ENCODE measurements at regions not wholly inside any gene's neighbourhood (a gene's known extent, or its start where the extent isn't known, plus 50 kb on each side); places are given as distances from the start of the nearest gene placed in this dataset.
"Not testable (repeated sequence)": the region's sequence is repeated elsewhere in the genome, so short reads cannot be mapped to it uniquely, and the experiment has no call there.

DNA sequence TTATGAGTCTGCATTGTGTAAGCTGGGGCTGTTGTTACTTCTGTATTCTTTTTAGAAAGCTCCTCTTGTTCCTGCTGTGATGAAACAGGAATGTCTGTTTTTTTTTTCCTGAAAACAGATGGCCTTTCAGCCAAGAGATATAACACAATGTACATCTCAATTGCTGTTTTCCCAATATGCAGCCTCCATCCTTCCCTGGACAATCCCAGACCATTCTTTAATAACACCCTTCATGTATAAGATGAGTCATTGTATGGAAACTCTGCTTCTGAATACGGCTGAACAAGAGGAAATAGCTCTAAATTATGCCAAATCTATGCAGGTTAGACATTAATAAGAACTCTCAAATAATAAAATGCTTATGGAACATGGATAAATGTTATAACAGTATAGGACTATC, 60.2 kb upstream of the LRRC4C start:
- H3K9me3 Mint-ChIP-seq = peaks cover 8% of the 10 kb centered on the region
- no peaks in the 10 kb centered on the region for H3K27me3 Mint-ChIP-seq
- no peak overlapping the region for H3K27ac Mint-ChIP-seq
- no peak for ATAC-seq
- no peak overlapping the region for H3K4me3 Mint-ChIP-seq
- H3K4me1 Mint-ChIP-seq = no peaks in the 10 kb centered on the region
- DNase-seq = no peak
- no peaks in the 10 kb centered on the region for H3K36me3 Mint-ChIP-seq (ENCODE audit: low read depth)

DNA sequence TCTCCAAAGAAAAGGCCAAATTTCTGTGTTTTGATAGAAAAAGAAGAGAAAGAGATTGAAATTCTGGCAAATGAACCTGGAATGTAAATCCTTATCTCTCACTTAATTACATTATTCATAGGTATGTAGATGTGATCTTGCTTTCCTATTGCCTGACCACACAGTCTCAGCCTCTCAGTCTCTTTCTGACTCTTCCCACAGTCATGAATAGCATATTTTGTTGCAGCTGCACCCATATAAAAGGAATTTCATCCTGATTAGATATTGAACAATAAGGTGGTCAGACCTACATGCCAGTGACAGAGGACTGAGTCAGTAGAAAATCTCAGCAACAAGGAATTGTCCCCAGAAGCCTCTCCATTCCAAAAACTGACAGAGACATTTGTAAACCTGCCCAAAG, 62.9 kb upstream of the LRRC4C start:
- no peak for ATAC-seq
- peaks cover 8% of the 10 kb centered on the region for H3K9me3 Mint-ChIP-seq
- DNase-seq = no peak
- no peak overlapping the region for H3K4me3 Mint-ChIP-seq
- H3K4me1 Mint-ChIP-seq = no peaks in the 10 kb centered on the region
- no peak overlapping the region for H3K27ac Mint-ChIP-seq
- no peaks in the 10 kb centered on the region for H3K36me3 Mint-ChIP-seq (ENCODE audit: low read depth)
- H3K27me3 Mint-ChIP-seq = no peaks in the 10 kb centered on the region

DNA sequence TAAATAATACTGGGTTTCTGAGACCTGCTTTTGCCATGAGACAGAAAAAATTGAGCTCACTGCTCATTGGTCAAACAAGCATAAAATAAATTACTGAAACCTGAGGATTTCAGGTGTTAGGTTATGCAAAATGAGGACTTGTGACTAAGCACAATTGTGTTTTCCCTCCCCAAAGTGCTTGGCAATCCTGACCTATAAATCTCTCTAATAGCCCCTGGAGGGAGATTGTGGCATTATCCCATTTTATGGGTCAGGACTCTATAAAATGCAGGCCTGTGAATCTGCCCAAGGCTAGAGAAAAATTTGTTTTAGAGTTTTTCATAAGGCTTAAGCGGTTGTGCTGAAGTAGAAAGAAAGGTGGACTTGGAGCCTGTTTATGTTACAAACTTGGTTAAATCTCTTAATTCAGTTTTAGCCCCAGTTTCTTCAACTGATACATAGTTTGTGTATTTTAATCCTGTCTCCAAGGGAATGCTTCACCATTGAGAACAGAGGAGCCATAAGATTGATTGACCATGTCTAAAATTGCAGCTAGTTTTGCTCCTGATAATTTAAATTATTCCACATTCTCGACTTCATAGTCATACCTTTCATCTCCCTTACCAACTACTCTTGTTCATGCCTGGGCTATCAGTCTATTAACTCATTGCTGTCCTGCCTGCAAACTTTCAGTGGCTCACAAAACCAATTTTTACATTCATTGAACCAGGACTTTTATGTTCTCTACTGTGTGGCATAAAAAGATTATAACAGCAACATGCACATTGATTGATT, 63.6 kb upstream of the LRRC4C start:
- Mint-ChIP-seq H3K27me3 (no peaks in the 10 kb centered on the region), H3K9me3 (peaks cover 5% of the 10 kb centered on the region), H3K4me1 (no peaks in the 10 kb centered on the region), H3K27ac (no peak overlapping the region), H3K36me3 (ENCODE audit: low read depth) (no peaks in the 10 kb centered on the region), H3K4me3 (no peak overlapping the region)
- no peak for DNase-seq
- ATAC-seq = no peak

DNA sequence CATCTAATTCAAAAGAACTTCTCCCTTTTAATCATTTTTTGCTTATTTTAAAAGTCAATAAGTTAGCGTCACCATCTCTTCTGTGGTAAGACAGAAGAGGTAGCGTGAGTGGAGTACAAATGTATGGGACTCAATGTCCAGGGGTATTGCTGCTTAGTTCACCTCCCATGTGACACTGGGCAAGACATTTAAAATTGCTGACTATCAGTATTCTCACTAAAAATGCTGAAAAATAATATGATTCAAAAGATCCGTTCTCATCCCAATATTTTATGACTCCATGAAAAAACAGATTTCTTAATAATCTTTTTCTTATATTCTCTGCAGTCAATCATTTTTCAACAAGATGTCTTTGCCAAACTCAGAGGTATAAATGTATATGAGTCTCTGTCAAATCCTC, 68.1 kb upstream of the LRRC4C start:
- H3K9me3 Mint-ChIP-seq = peaks cover 15% of the 10 kb centered on the region
- no peak for ATAC-seq
- H3K27ac Mint-ChIP-seq = no peak overlapping the region

DNA sequence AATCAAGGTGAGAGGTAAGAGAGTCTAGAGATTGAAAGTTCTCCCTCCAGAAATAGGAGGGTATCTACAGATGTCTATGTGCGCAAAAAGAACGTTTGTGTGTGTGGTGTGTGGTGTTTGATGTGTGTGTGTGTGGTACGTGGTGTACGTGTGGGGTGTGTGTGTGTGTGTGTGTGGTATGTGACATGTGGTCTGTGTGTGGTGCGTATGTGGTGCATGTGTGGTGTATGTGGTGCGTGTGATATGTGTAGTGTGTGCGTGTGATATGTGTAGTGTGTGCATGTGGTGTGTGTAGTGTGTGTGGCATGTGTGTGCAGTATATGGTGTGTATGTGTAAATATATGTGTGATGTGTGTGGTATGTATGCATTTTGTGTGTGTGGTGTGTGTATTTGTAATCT, 73.0 kb upstream of the LRRC4C start:
- no peaks in the 10 kb centered on the region for H3K4me1 Mint-ChIP-seq
- ATAC-seq = no peak

More for the DNA sequence above, 68.1 kb upstream of the LRRC4C start:
- H3K4me3 Mint-ChIP-seq = no peak overlapping the region
- H3K4me1 Mint-ChIP-seq = no peaks in the 10 kb centered on the region
- no peaks in the 10 kb centered on the region for H3K36me3 Mint-ChIP-seq (ENCODE audit: low read depth)
- no peaks in the 10 kb centered on the region for H3K27me3 Mint-ChIP-seq
- no peak for DNase-seq

GRCh38 chr11:41533761-41534160, 74.3 kb upstream of the LRRC4C start:
- H3K27ac Mint-ChIP-seq = no peak overlapping the region
- H3K4me1 Mint-ChIP-seq = no peaks in the 10 kb centered on the region
- no peak overlapping the region for H3K4me3 Mint-ChIP-seq
- ATAC-seq (no peak), DNase-seq (no peak)
- no peaks in the 10 kb centered on the region for H3K27me3 Mint-ChIP-seq
- peaks cover 18% of the 10 kb centered on the region for H3K9me3 Mint-ChIP-seq
- no peaks in the 10 kb centered on the region for H3K36me3 Mint-ChIP-seq (ENCODE audit: low read depth)

More for the DNA sequence above, 73.0 kb upstream of the LRRC4C start:
- no peak overlapping the region for H3K4me3 Mint-ChIP-seq
- DNase-seq = no peak
- no peaks in the 10 kb centered on the region for H3K36me3 Mint-ChIP-seq (ENCODE audit: low read depth)
- H3K9me3 Mint-ChIP-seq = peaks cover 20% of the 10 kb centered on the region
- no peak overlapping the region for H3K27ac Mint-ChIP-seq
- H3K27me3 Mint-ChIP-seq = no peaks in the 10 kb centered on the region

DNA sequence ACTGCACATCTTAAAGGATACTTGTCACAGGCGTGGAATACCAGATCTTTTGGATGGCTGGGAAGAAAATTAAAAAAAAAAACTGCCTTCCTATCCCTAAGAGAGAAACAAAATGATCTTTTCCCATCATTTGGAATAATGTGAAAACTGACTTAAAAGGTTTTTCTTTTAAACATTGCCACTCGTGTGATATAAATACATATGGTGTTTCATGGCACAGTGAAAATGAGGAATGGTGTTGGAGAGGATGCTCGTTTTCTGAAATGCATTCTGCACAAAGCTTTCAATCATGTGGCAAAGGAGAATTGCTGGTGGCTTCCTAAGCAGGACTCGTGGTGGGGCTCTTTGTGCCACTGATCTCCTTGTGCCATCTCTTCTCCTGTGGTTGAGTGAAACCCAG, 74.9 kb upstream of the LRRC4C start:
- H3K36me3 Mint-ChIP-seq (ENCODE audit: low read depth) = no peaks in the 10 kb centered on the region
- no peak overlapping the region for H3K27ac Mint-ChIP-seq
- H3K4me3 Mint-ChIP-seq = no peak overlapping the region
- no peak for ATAC-seq
- H3K9me3 Mint-ChIP-seq = peaks cover 25% of the 10 kb centered on the region
- no peak for DNase-seq
- H3K27me3 Mint-ChIP-seq = no peaks in the 10 kb centered on the region
- H3K4me1 Mint-ChIP-seq = no peaks in the 10 kb centered on the region

- DNase-seq = no peak
- Mint-ChIP-seq H3K4me3 (no peak overlapping the region), H3K27ac (no peak overlapping the region), H3K4me1 (no peaks in the 10 kb centered on the region), H3K36me3 (ENCODE audit: low read depth) (no peaks in the 10 kb centered on the region), H3K9me3 (peaks cover 21% of the 10 kb centered on the region), H3K27me3 (no peaks in the 10 kb centered on the region)
- no peak for ATAC-seq
Observed at GRCh38 chr11:41534861-41535260, 75.4 kb upstream of the LRRC4C start.

DNA sequence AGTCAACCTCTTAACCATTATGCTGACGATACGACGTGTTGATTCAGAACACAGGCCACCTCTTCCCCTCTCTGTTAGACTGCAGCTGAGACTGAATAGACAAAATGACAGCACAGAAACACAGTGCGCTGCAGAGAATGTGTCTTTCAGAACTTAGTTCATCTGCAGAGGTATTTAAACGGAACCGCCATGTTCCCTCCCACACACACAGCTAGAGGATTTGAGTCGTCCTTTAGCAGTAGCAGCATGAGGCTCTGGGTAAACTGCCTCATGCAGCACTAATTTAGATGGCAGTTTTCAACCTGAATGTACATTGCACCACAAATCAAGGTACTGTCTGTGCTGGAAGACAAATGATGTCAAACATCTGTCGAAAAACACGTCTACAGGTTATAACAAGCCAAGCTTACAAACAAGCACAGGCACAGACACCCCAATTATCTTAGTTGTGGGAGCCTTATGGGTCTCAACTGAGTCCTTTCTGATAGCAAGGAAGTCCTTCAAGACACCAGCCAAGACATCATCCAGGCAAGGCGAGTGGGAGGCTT, 76.6 kb upstream of the LRRC4C start:
- Mint-ChIP-seq H3K36me3 (ENCODE audit: low read depth) (no peaks in the 10 kb centered on the region), H3K27ac (no peak overlapping the region), H3K9me3 (peaks cover 15% of the 10 kb centered on the region), H3K4me1 (no peaks in the 10 kb centered on the region), H3K27me3 (no peaks in the 10 kb centered on the region), H3K4me3 (no peak overlapping the region)
- no peak for ATAC-seq
- no peak for DNase-seq

DNA sequence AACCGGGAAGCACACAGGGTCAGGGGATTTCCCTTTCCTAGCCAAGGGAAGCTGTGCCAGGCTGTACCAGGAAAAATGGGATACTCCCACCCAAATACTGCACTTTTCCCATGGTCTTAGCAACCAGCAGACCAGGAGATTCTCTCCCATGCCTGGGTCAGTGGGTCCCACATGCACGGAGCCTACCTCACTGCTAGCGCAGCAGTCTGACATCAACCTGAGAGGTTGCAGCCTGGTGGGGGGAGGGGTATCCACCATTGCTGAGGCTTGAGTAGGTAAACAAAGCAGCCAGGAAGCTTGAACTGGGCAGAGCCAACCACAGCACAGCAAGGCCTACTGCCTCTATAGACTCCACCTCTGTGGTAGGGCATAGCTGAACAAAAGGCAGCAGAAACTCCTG, 85.5 kb upstream of the LRRC4C start:
- not testable (repeated sequence) for DNase-seq; H3K4me3 Mint-ChIP-seq; H3K27me3 Mint-ChIP-seq; H3K4me1 Mint-ChIP-seq; H3K9me3 Mint-ChIP-seq; H3K36me3 Mint-ChIP-seq (ENCODE audit: low read depth); H3K27ac Mint-ChIP-seq; ATAC-seq

DNA sequence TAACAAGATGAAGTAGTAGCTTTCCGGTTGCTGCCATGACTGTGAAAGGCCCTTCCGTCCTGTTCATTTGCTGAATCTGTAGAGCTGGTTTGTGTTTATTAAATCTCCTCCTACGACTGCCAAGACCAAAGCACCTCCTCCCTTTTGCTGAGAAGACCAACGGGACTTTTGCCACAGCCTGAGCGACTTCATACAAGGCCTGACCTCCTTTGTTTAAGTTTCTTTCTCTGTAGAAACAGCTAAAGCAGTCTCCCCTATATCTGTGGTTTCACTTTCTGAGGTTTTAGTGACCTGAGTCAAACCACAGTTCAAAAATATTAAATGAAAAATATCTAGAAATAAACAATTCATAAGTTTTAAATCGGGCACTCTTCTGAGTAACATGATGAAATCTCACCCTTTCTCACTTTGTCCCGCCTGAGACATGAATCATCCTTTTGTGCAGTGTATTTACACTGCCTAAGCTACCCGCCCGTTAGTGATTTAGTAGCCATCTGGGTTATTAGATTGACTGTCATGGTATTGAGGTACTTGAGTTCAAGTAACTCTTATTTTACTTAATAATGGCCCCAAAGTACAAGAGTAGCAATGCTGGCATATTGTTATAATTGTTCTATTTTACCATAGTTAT, 119.1 kb upstream of the LRRC4C start:
- DNase-seq (no peak), ATAC-seq (no peak)
- Mint-ChIP-seq H3K9me3 (peaks cover 15% of the 10 kb centered on the region), H3K27ac (no peak overlapping the region), H3K27me3 (no peaks in the 10 kb centered on the region), H3K4me1 (no peaks in the 10 kb centered on the region), H3K4me3 (no peak overlapping the region), H3K36me3 (ENCODE audit: low read depth) (no peaks in the 10 kb centered on the region)

- ATAC-seq (no peak), DNase-seq (no peak)
- Mint-ChIP-seq H3K27ac (no peak overlapping the region), H3K27me3 (no peaks in the 10 kb centered on the region), H3K4me1 (no peaks in the 10 kb centered on the region), H3K9me3 (peaks cover 20% of the 10 kb centered on the region), H3K4me3 (no peak overlapping the region), H3K36me3 (ENCODE audit: low read depth) (no peaks in the 10 kb centered on the region)
Observed at GRCh38 chr11:41579546-41579945, 120.1 kb upstream of the LRRC4C start.

DNA sequence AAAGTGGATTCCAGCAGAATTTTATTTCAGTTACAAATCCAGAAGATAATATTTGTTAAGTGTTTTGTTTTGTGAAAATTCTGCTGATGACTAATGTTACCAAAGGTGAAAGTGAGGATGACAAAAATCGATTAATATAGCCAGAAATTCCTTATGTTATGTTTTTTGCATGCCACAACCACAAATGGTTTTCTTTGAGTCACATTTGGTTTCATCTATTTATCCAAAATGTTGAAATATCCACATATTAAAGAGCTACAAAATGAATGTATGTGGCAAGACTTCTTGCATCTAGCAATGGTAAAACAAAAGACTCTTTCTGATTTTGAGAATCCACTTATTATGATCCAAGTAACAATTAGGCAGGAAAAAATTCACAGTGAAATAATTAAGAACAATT, 150.1 kb upstream of the LRRC4C start:
- ATAC-seq (no peak), DNase-seq (no peak)
- no peaks in the 10 kb centered on the region for H3K4me1 Mint-ChIP-seq
- peaks cover 12% of the 10 kb centered on the region for H3K9me3 Mint-ChIP-seq
- H3K36me3 Mint-ChIP-seq (ENCODE audit: low read depth) = no peaks in the 10 kb centered on the region
- H3K27ac Mint-ChIP-seq = no peak overlapping the region
- H3K4me3 Mint-ChIP-seq = no peak overlapping the region
- no peaks in the 10 kb centered on the region for H3K27me3 Mint-ChIP-seq

DNA sequence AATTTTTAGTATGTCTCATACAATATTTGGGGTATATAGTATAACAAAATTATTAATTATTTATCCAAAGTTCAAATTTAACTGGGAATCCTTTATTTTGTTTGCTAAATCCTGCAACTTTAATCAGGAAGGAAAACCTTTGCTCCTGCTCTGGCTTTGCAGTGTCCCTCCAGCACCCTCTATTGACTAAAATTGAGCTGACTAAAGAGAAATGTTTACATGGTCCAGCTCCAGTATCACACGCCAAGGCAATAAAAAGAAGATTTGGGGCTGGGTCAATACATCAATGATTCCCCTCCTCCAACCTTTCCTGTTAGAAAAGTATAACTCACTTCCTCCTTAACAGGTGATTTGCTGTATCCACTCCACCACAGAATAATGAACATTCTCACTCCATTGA, 153.0 kb upstream of the LRRC4C start:
- peaks cover 22% of the 10 kb centered on the region for H3K9me3 Mint-ChIP-seq
- no peak for ATAC-seq

DNA sequence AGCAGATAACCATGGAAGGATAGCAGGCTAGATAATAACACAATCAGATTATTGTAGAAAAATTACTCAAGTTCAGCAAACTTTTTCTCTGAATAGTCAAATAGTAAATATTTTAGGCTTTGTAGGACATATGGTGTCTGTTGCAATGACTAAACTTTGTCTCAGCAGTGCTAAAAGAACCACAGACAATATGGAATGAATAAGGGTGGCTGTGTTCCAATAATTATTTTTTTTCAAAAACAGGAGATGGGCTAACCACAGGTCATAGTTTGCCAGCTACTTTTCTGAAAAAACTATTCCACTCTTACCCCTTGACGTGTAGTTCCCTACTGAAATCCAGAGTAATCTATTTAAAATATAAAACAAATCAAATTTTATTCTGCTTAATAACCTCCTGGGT, 153.9 kb upstream of the LRRC4C start:
- Mint-ChIP-seq H3K27ac (no peak overlapping the region), H3K27me3 (no peaks in the 10 kb centered on the region), H3K9me3 (peaks cover 22% of the 10 kb centered on the region), H3K4me3 (no peak overlapping the region), H3K36me3 (ENCODE audit: low read depth) (no peaks in the 10 kb centered on the region), H3K4me1 (no peaks in the 10 kb centered on the region)
- ATAC-seq (no peak), DNase-seq (no peak)

More for the DNA sequence above, 153.0 kb upstream of the LRRC4C start:
- Mint-ChIP-seq H3K4me1 (no peaks in the 10 kb centered on the region), H3K27me3 (no peaks in the 10 kb centered on the region), H3K36me3 (ENCODE audit: low read depth) (no peaks in the 10 kb centered on the region), H3K4me3 (no peak overlapping the region), H3K27ac (no peak overlapping the region)
- no peak for DNase-seq
